Panc1 (cell line): ENCODE measurements at regions not wholly inside any gene's neighbourhood (a gene's known extent, or its start where the extent isn't known, plus 50 kb on each side); places are given as distances from the start of the nearest gene placed in this dataset.

Experiments used
- ATAC-seq: fragments of 200-7000 bp; cut with Tn5 transposase; 2 replicates; pipeline ENCODE4 v1.9.1; 2020; ENCODE audit warnings: mild to moderate bottlenecking, moderate library complexity
- BruUV-seq: library from RNA; stranded (reverse); fragments of 400-500 nt; replicated peaks from 2 replicates; lab custom pipeline; 2021; lab: Mats Ljungman, UMichigan
- CTCF ChIA-PET: fragments of 300-600 bp; sonication (Branson Sonifier 250); formaldehyde crosslinking; loops from one replicate; lab custom pipeline; 2022; ENCODE audit warnings: antibody characterized with exemption; lab: Charles Lee
- POLR2A ChIA-PET: fragments of 300-600 bp; sonication (Branson Sonifier 250); formaldehyde crosslinking; loops from one replicate; lab custom pipeline; 2022; ENCODE audit warnings: antibody characterized with exemption; lab: Charles Lee
- DNase-seq: peaks from one replicate; pipeline ENCODE4 v3.0.0-alpha.2; 2010; ENCODE audit warnings: low read depth, low spot score
- H3K27ac ChIP-seq: 2 replicates; pipeline ENCODE4 v1.5.1; 2011; ENCODE audit warnings: mild to moderate bottlenecking, low read length, inconsistent platforms
- H3K27me3 ChIP-seq: fragments of 200-500 bp; sonication (Bioruptor generic); 2 replicates; pipeline ENCODE4 v1.6.0; 2014; ENCODE audit warnings: low read length, inconsistent platforms; ENCODE audit not compliant: control insufficient read depth, insufficient read depth
- H3K36me3 ChIP-seq: fragments of 200-500 bp; sonication (Bioruptor generic); 2 replicates; pipeline ENCODE4 v1.5.1; 2014; ENCODE audit warnings: inconsistent platforms, mild to moderate bottlenecking, low read length, moderate library complexity; ENCODE audit not compliant: control insufficient read depth, insufficient read depth
- H3K4me1 ChIP-seq: 2 replicates; pipeline ENCODE4 v1.5.1; 2011; ENCODE audit warnings: inconsistent platforms, mild to moderate bottlenecking, low read length, moderate library complexity; ENCODE audit not compliant: control insufficient read depth, insufficient read depth
- H3K4me3 ChIP-seq, 2 experiments: 2 replicates each; pipeline ENCODE4 v1.5.1; 2011 to 2012; ENCODE audit warnings: low read depth in 2 of 2, low read length in 2 of 2, mild to moderate bottlenecking in 2 of 2, inconsistent platforms in 1 of 2, moderate library complexity in 1 of 2
- H3K9me3 ChIP-seq: fragments of 200-500 bp; sonication (Bioruptor generic); 2 replicates; pipeline ENCODE4 v1.5.1; 2014; ENCODE audit warnings: low read depth, mild to moderate bottlenecking, inconsistent platforms, low read length, moderate library complexity; ENCODE audit not compliant: control insufficient read depth, insufficient read depth
- POLR2AphosphoS5 ChIP-seq: IDR thresholded peaks from 2 replicates; pipeline ENCODE4 v1.6.1; 2012; ENCODE audit warnings: mild to moderate bottlenecking, low read depth, low read length, moderate library complexity
- SIN3A ChIP-seq: IDR thresholded peaks from 2 replicates; pipeline ENCODE4 v1.6.1; 2012; ENCODE audit warnings: low read depth, mild to moderate bottlenecking, low read length, moderate library complexity, borderline replicate concordance; ENCODE audit not compliant: insufficient read depth
- TCF7L2 ChIP-seq: IDR thresholded peaks from 2 replicates; pipeline ENCODE4 v1.6.1; 2011; ENCODE audit warnings: mild to moderate bottlenecking, low read depth, low read length, inconsistent platforms
- in situ Hi-C: cut with HindIII; loops from 2 replicates; pipeline ENCODE4 v1.10.0; 2016; ENCODE audit warnings: low sequenced_read_pairs, low pct_unique_long_range_greater_than_20kb
- intact Hi-C: fragments of 100-400 bp; cut with micrococcal nuclease; formaldehyde crosslinking; loops from one replicate; pipeline ENCODE4 v1.10.0; 2022; ENCODE audit not compliant: unreplicated experiment
- TF ChIP-seq, protein P1 (sequence below): fragments of 450-650 bp; IDR thresholded peaks from 2 replicates; pipeline ENCODE4 v1.5.1; 2017; ENCODE audit warnings: mild to moderate bottlenecking

GRCh38 chr7:72493850-72494661, 81.9 kb upstream of the CALN1 start:
- TF ChIP-seq SIN3A: no peak
- TF ChIP-seq, protein P1, sequence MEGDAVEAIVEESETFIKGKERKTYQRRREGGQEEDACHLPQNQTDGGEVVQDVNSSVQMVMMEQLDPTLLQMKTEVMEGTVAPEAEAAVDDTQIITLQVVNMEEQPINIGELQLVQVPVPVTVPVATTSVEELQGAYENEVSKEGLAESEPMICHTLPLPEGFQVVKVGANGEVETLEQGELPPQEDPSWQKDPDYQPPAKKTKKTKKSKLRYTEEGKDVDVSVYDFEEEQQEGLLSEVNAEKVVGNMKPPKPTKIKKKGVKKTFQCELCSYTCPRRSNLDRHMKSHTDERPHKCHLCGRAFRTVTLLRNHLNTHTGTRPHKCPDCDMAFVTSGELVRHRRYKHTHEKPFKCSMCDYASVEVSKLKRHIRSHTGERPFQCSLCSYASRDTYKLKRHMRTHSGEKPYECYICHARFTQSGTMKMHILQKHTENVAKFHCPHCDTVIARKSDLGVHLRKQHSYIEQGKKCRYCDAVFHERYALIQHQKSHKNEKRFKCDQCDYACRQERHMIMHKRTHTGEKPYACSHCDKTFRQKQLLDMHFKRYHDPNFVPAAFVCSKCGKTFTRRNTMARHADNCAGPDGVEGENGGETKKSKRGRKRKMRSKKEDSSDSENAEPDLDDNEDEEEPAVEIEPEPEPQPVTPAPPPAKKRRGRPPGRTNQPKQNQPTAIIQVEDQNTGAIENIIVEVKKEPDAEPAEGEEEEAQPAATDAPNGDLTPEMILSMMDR: peak; percentile 85
- Histone ChIP-seq H3K27ac (no peak overlapping the region), H3K9me3 (peaks cover 10% of the 10 kb centered on the region; the same call in 1 of the 2 replicates), H3K27me3 (no peaks in the 10 kb centered on the region), H3K4me3 (no peak overlapping the region), H3K4me1 (no peaks in the 10 kb centered on the region), H3K36me3 (no peaks in the 10 kb centered on the region)
- ATAC-seq: peak; percentile 78; the same call in 1 of the 2 replicates
- ChIA-PET POLR2A (no interaction called here), CTCF (interaction anchor here (0.6 kb wide), 3 partner anchors 21 to 289 kb away, joined by 5 read pairs; no protein-coding TSS in a partner anchor)
- intact Hi-C loops: loop anchor here (5.0 kb wide), 1 partner anchor 737 kb away; no protein-coding TSS in a partner anchor
- BruUV-seq: no TSS peak
- in situ Hi-C loops: no loop called here
- peak; percentile 28 for DNase-seq

DNA sequence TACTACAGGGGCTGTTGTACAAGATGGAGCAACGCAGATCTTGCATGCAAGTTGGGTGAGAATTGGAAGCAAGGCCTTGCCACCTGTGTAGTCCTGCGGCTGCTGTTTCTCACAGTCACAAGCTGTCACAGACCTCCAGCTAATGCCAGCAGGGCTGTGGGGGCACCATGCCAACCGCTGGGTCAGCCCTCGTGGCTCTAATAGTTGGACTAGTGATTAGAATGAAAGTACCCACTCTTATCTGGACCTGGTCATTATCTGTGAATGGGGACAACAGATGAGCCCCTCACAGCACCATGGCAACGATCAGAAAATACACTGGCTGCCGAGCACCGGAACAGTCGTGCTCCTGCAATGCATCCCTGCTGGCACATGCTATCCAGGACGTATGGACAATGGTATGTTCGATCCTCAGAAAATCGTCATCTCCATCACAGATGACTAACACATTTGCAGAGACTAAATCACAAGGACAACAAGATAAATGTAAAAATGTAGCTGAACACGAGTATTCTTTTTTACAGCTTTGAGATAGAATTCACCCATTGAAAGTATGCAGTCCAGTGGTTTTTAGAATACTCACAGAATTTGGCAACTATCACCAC, 80.4 kb upstream of the CALN1 start:
- Histone ChIP-seq H3K9me3 (peaks cover under 1% of the 10 kb centered on the region; the same call in 1 of the 2 replicates), H3K27me3 (no peaks in the 10 kb centered on the region), H3K36me3 (no peaks in the 10 kb centered on the region), H3K27ac (no peak overlapping the region), H3K4me3 (no peak overlapping the region), H3K4me1 (no peaks in the 10 kb centered on the region)
- in situ Hi-C loops: no loop called here
- ATAC-seq (no peak), DNase-seq (no peak)
- intact Hi-C loops: loop anchor here (5.0 kb wide), 1 partner anchor 735 kb away; no protein-coding TSS in a partner anchor
- ChIA-PET CTCF (interaction anchor here (0.6 kb wide), 2 partner anchors 10 to 159 kb away, joined by 3 to 4 read pairs; no protein-coding TSS in a partner anchor), POLR2A (no interaction called here)
- no peak for TF ChIP-seq SIN3A
- TF ChIP-seq, protein P1: no peak
- no TSS peak for BruUV-seq

DNA sequence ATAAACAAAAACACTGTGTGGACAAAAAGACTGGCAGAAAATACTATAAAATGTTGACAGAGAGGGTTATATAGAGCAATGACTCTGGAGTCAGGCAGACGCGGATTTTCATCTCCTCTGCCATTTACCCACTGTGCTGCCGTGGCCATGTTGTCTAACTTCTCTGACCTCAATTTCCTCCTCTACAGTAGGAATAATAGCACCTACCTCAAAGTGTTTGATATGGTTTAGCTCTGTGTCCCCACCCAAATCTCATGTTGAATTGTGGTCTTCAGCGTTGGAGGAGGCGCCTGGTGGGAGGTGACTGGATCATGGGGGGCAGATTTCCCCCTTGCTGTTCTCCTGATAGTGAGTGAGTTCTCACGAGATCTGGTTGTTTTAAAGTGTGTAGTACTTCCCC, 78.2 kb upstream of the CALN1 start:
- CTCF ChIA-PET: no interaction called here
- no peaks in the 10 kb centered on the region for H3K9me3 ChIP-seq
- DNase-seq: no peak
- TF ChIP-seq SIN3A: no peak
- TF ChIP-seq POLR2AphosphoS5: no peak
- no peak for TF ChIP-seq TCF7L2
- in situ Hi-C loops: no loop called here
- POLR2A ChIA-PET: no interaction called here
- no TSS peak for BruUV-seq
- H3K36me3 ChIP-seq: no peaks in the 10 kb centered on the region
- no peak overlapping the region for H3K4me3 ChIP-seq
- no peaks in the 10 kb centered on the region for H3K4me1 ChIP-seq
- no peak overlapping the region for H3K27ac ChIP-seq
- intact Hi-C loops: loop anchor here (5.0 kb wide), 1 partner anchor 733 kb away; no protein-coding TSS in a partner anchor
- H3K27me3 ChIP-seq: no peaks in the 10 kb centered on the region
- no peak for ATAC-seq
